RWPE1 (cell line): ENCODE measurements at regions not wholly inside any gene's neighbourhood (a gene's known extent, or its start where the extent isn't known, plus 50 kb on each side); places are given as distances from the start of the nearest gene placed in this dataset.
"Not testable (repeated sequence)": the region's sequence is repeated elsewhere in the genome, so short reads cannot be mapped to it uniquely, and the experiment has no call there.

Experiments
- CTCF ChIA-PET: fragments of 350-600 bp; sonication (Branson Sonifier 250); formaldehyde crosslinking; extraction: SDS; loops from one replicate; lab custom pipeline; 2021; lab: Yijun Ruan, JAX
- POLR2A ChIA-PET: fragments of 400-600 bp; formaldehyde crosslinking; extraction: SDS; loops from one replicate; lab custom pipeline; 2020; ENCODE audit warnings: antibody characterized with exemption; ENCODE audit not compliant: low non-redundant PET; lab: Yijun Ruan, JAX
- DNase-seq: peaks from one replicate; pipeline ENCODE4 v3.0.0; 2012; ENCODE audit warnings: low spot score
- H3K27ac ChIP-seq: fragments of 450-650 bp; 2 replicates; pipeline ENCODE4 v1.5.1; 2017
- TF ChIP-seq, protein P1 (sequence below): fragments of 450-650 bp; conservative IDR thresholded peaks from 2 replicates; pipeline ENCODE4 v1.5.1; 2017; ENCODE audit warnings: low read depth, mild to moderate bottlenecking

DNA sequence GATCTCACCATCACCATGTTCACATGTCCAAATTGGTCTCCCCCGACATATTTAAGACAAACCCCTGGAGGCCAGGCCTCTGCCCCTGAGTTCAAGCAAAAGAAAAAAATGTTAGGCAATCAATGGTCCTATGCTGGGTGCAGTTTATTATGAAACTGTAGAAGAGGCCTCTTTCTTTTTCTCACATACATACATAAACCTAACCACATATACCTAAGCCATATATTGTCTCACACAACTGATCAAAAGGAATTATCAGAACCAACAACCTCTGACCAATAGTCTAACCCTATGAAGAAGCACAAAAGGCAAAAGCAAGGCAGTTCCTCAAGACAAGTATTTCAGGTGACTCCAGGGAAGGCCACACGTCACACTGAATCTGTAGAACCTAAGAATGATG is 49.9 kb downstream of the ILRUN start:
- no peak overlapping the region for H3K27ac ChIP-seq
- TF ChIP-seq, protein P1, sequence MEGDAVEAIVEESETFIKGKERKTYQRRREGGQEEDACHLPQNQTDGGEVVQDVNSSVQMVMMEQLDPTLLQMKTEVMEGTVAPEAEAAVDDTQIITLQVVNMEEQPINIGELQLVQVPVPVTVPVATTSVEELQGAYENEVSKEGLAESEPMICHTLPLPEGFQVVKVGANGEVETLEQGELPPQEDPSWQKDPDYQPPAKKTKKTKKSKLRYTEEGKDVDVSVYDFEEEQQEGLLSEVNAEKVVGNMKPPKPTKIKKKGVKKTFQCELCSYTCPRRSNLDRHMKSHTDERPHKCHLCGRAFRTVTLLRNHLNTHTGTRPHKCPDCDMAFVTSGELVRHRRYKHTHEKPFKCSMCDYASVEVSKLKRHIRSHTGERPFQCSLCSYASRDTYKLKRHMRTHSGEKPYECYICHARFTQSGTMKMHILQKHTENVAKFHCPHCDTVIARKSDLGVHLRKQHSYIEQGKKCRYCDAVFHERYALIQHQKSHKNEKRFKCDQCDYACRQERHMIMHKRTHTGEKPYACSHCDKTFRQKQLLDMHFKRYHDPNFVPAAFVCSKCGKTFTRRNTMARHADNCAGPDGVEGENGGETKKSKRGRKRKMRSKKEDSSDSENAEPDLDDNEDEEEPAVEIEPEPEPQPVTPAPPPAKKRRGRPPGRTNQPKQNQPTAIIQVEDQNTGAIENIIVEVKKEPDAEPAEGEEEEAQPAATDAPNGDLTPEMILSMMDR, result no peak
- POLR2A ChIA-PET, result no interaction called here
- CTCF ChIA-PET, result no interaction called here
- no peak for DNase-seq

DNA sequence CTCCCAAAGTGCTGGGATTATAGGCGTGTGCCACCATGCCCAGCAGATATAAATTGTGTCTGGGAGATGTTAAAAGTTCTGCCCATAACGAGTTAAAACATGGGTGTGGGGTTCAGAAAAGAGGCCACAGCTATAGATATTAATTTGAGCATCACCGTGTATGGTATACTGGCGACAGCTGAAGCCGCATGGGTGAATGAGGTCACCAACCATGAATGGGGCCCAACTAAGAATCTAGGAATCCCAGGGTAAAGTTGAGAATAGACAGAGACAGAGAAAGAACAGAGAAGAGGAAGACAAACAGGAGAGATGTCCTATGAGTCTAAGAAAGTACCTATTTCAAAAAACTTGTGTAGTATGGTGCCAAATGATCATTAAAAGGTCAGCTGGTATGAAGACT is 50.9 kb downstream of the ILRUN start:
- no peak overlapping the region for H3K27ac ChIP-seq
- TF ChIP-seq, protein P1, result no peak
- ChIA-PET CTCF (no interaction called here), POLR2A (no interaction called here)
- DNase-seq, result no peak

DNA sequence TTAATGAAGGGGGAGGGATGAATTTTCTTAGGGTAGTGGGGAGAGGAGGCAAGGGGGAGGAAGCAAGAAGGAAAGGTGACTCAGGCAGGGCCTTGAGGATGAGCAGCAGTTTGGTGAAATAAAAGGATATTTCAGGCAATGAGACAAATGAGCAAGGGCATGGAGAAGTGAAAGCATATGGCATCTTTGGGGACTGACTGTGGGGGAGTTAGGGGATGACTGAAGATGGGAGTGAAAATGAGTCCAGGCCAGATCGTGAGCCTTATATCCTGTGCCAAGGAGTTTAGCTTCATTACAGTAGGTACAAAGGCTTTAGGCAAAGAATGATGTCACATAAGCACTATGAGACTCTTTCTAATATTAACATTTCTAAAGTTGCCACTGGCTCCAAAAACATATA is 51.9 kb downstream of the ILRUN start:
- no peak for DNase-seq
- TF ChIP-seq, protein P1, result no peak
- POLR2A ChIA-PET, result no interaction called here
- no peak overlapping the region for H3K27ac ChIP-seq
- CTCF ChIA-PET, result interaction anchor here (0.6 kb wide), 2 partner anchors 228 to 357 kb away, joined by 3 read pairs; no protein-coding TSS in a partner anchor

DNA sequence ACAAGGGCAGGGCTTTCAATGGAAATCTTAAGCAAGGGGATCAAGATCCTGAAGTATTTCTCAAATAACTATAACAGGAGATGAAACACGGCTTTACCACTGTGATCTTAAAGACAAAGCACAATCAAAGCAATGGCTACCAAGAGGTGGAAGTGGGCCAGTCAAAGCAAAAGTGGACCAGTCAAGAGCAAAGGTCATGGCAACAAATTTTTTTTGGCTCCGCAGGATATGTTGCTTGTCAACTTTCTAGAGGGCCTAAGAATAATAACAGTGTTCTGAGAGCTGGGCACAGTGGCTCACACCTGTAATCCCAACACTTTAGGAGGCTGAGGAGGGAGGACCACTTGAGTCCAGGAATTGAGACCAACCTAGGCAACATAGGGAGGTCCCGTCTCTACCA is 54.1 kb downstream of the ILRUN start:
- DNase-seq, result no peak
- TF ChIP-seq, protein P1, result no peak
- POLR2A ChIA-PET, result interaction anchor here (0.6 kb wide), 1 partner anchor 117 kb away, joined by 4 read pairs; no protein-coding TSS in a partner anchor
- CTCF ChIA-PET, result no interaction called here
- H3K27ac ChIP-seq, result no peak overlapping the region

DNA sequence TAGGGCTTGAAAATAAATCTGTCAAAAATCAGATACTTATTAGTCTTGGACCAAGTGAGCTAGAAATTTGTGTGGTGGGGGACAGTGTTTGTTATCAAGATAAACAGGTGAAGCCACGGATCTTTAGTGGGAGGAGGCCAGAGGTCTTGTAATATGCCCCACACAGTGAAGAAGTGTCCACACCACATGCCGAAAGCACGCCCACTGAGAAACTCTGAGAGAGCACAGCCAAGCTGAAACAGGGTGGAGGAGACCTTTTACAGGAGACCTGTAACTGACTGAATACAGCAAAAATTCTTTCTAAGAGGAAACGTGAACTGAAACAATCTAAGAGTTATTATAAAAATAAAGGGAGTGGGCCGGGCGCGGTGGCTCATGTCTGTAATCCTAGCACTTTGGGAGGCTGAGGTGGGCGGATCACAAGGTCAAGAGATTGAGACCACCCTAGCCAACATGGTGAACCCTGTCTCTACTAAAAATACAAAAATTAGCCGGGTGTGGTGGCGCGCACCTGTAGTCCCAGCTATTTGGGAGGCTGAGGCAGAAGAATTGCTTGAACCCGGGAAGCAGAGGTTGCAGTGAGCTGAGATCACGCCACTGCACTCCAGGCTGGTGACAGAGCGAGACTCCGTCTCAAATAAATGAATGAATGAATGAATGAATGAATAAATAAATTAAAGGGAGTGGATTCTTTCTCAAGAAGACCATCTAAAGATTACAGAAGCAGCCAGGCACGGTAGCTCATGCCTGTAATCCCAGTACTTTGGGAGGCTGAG is 56.3 kb downstream of the ILRUN start:
- H3K27ac ChIP-seq, POLR2A ChIA-PET, CTCF ChIA-PET, DNase-seq: not testable (repeated sequence)

DNA sequence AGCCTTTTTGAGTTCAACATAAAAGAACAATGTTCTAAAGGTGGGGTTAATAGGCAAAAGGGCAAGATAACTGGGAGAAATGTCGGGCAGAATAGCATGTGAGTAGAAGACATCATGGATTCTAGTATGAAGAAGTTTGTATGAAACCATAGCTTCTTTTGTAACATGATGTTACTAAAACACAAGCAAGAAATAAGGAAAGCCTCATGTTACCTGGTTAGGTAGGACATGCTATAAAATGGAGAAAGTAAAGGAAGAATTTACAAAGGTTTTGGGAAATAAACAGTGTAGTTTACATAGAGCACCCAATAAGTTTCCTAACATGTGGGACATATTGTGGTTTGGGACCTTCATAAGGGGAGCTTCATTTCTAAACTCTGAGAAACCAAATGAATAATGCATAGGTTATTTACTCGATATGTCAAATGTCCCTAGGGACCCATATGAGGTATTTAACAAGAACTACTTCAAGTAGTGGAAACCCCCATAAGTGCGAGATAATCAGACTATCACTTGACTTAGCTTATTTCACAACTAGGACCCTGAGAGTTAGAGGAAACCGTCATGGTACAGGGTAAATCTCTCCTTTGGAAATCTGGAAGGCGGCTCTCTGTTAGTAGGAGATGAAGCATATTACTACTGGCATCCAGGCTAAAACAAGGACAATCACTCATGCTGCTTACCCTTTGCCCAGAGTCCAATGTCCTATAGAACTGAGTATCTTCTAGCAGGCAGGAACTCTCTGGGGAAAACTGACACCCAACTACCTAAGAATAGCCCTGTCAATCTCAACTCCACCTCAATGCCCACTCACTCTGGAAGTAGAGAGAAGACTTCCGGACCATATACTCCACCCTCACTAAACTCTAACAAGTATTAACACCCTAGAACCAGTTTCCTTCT is 57.5 kb downstream of the ILRUN start:
- POLR2A ChIA-PET, result no interaction called here
- no peak for DNase-seq

More for the DNA sequence above, 57.5 kb downstream of the ILRUN start:
- TF ChIP-seq, protein P1, result no peak
- no peak overlapping the region for H3K27ac ChIP-seq
- CTCF ChIA-PET, result interaction anchor here (0.5 kb wide), 1 partner anchor 619 kb away, joined by 3 read pairs; no protein-coding TSS in a partner anchor
